ENCODE measurements at regions not wholly inside any gene's neighbourhood (a gene's known extent, or its start where the extent isn't known, plus 50 kb on each side); places are given as distances from the start of the nearest gene placed in this dataset.
"Not testable (repeated sequence)": the region's sequence is repeated elsewhere in the genome, so short reads cannot be mapped to it uniquely, and the experiment has no call there.

DNA sequence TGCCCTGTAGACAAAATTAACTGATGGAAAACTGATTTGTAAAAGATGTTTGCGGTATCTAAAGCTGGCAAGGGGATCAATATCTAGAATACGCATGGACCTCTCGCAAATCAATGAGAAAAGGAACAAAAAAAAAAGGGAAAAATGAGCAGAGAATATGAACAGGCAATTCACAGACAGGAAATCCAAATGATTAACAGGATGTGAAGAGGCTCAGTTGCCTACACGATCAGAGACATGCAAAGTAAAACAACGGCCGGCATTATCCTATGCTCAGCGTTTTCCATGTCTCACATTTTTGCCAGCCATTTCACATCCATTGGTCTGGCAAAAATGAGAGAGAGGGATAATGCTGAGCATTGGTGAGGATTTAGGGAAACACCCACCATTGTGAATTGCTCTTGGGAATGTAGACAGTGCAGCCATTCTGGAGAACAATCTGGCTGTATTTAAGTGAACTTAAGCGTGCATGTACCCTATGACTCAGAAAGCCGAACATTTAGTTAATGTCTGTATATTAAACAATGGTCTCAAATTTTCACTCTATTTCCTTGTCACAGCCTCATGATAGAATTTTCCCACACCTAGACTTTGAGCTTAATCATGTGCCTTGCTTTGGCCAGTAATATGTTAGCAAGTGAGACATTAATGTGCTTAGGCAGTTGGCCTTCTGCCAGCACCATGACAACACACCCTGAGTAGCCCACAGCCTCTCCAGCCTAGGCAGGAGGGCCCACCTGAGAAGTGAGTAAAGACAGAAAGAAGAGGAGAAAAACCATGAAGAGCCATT, 61.0 kb upstream of the NBPF3 start:
- Mint-ChIP-seq H3K27ac (ENCODE audit: unreplicated experiment) (no peak overlapping the region), H3K4me1 (ENCODE audit: unreplicated experiment) (no peaks in the 10 kb centered on the region), H3K9me3 (ENCODE audit: unreplicated experiment) (peaks cover 10% of the 10 kb centered on the region), H3K27me3 (ENCODE audit: unreplicated experiment) (peaks cover 23% of the 10 kb centered on the region), H3K36me3 (ENCODE audit: unreplicated experiment) (no peaks in the 10 kb centered on the region), H3K4me3 (ENCODE audit: unreplicated experiment) (no peak overlapping the region)
- no peak for DNase-seq (ENCODE audit: extremely low spot score, unreplicated experiment)
- TF ChIP-seq, protein P1, sequence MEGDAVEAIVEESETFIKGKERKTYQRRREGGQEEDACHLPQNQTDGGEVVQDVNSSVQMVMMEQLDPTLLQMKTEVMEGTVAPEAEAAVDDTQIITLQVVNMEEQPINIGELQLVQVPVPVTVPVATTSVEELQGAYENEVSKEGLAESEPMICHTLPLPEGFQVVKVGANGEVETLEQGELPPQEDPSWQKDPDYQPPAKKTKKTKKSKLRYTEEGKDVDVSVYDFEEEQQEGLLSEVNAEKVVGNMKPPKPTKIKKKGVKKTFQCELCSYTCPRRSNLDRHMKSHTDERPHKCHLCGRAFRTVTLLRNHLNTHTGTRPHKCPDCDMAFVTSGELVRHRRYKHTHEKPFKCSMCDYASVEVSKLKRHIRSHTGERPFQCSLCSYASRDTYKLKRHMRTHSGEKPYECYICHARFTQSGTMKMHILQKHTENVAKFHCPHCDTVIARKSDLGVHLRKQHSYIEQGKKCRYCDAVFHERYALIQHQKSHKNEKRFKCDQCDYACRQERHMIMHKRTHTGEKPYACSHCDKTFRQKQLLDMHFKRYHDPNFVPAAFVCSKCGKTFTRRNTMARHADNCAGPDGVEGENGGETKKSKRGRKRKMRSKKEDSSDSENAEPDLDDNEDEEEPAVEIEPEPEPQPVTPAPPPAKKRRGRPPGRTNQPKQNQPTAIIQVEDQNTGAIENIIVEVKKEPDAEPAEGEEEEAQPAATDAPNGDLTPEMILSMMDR (IDR thresholded peaks at IDR 0.05), result no peak

DNA sequence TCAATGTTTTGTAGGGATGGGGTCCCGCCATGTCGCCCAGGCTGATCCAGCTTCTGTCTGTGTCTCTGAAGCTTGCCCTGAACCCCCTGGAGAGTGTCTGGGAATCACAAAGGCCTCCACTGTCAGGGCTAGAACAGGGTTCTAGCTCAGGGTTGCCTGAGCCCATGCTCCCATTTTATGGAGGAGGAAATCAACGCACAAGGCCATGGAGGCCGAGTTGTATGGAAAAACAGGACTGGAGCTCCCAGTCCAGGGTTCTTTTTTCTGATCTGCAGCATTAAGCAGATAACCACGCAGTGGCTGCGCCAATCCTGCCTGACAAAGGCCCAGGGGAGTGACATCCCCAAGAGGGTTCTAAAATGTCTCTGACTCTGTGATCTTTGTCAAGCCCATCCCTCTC, 67.6 kb upstream of the NBPF3 start:
- H3K9me3 Mint-ChIP-seq (ENCODE audit: unreplicated experiment), result no peaks in the 10 kb centered on the region
- DNase-seq (ENCODE audit: extremely low spot score, unreplicated experiment), result no peak
- no peak overlapping the region for H3K4me3 Mint-ChIP-seq (ENCODE audit: unreplicated experiment)
- no peaks in the 10 kb centered on the region for H3K36me3 Mint-ChIP-seq (ENCODE audit: unreplicated experiment)
- no peak overlapping the region for H3K27ac Mint-ChIP-seq (ENCODE audit: unreplicated experiment)
- no peaks in the 10 kb centered on the region for H3K27me3 Mint-ChIP-seq (ENCODE audit: unreplicated experiment)
- peaks cover 6% of the 10 kb centered on the region for H3K4me1 Mint-ChIP-seq (ENCODE audit: unreplicated experiment)
- TF ChIP-seq, protein P1 (IDR thresholded peaks at IDR 0.05), result no peak

DNA sequence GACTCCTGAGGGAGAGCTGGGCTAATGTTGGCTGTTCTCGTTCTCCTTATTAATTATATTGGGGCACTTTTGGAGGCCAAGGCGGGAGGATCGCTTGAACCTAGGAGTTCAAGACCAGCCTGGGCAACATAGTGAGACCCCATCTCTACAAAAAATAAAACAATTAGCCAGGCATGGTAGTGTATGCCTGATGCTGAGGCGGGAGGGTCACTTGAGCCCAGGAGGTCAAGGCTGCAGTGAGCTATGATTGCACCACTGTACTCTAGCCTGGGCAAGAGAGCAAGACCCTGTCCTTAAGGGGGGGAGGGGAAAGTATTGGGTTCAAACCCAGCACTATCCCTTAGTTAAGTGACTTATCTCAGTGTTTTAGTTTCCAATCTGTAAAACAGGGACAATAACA, 70.0 kb upstream of the NBPF3 start:
- H3K27ac Mint-ChIP-seq (ENCODE audit: unreplicated experiment), result no peak overlapping the region
- H3K9me3 Mint-ChIP-seq (ENCODE audit: unreplicated experiment), result no peaks in the 10 kb centered on the region
- H3K4me1 Mint-ChIP-seq (ENCODE audit: unreplicated experiment), result peaks cover 6% of the 10 kb centered on the region
- TF ChIP-seq, protein P1 (IDR thresholded peaks at IDR 0.05), result no peak
- DNase-seq (ENCODE audit: extremely low spot score, unreplicated experiment), result no peak
- no peaks in the 10 kb centered on the region for H3K27me3 Mint-ChIP-seq (ENCODE audit: unreplicated experiment)
- no peaks in the 10 kb centered on the region for H3K36me3 Mint-ChIP-seq (ENCODE audit: unreplicated experiment)
- no peak overlapping the region for H3K4me3 Mint-ChIP-seq (ENCODE audit: unreplicated experiment)

DNA sequence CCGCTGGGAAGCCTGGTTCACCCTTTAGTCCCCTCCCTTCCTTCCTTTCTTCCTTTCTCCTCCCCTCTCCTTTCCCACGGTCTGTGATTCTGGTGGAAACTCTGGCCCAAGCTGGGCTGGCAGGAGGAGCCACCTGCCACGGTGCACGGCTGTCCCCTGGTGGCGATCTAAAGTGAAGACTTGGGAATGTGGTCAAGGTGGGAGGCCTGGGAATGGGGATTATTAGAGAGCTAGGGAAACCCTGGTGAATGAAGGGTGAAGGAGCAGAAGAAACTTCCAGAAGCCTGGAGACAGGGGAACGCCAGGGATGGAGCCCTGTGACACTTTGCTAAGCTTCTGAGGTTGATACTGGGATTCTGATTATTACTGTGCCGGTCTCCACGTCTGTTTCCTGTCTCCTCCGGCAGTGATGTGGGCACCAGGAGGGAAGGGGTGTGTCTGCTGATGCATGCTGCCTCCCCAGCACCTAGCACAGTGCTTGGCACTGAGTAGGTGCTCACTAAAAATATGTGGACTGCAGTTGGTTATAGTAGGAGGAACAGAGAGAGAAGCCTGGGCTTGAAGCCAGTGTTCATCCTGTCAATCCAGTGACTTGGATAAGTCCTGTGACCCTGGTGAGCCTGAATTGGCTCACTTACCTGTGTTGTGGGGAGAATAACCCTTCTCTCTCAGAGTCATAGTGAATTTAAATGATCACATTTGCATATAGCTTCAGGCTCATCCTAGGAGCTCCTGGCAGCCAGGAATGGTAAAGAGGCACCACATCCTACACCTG, 71.2 kb upstream of the NBPF3 start:
- Mint-ChIP-seq H3K4me3 (ENCODE audit: unreplicated experiment) (no peak overlapping the region), H3K4me1 (ENCODE audit: unreplicated experiment) (peaks cover 6% of the 10 kb centered on the region), H3K36me3 (ENCODE audit: unreplicated experiment) (no peaks in the 10 kb centered on the region), H3K27me3 (ENCODE audit: unreplicated experiment) (no peaks in the 10 kb centered on the region), H3K27ac (ENCODE audit: unreplicated experiment) (no peak overlapping the region), H3K9me3 (ENCODE audit: unreplicated experiment) (no peaks in the 10 kb centered on the region)
- DNase-seq (ENCODE audit: extremely low spot score, unreplicated experiment), result peak; percentile 92
- TF ChIP-seq, protein P1 (IDR thresholded peaks at IDR 0.05), result peak; percentile 98

DNA sequence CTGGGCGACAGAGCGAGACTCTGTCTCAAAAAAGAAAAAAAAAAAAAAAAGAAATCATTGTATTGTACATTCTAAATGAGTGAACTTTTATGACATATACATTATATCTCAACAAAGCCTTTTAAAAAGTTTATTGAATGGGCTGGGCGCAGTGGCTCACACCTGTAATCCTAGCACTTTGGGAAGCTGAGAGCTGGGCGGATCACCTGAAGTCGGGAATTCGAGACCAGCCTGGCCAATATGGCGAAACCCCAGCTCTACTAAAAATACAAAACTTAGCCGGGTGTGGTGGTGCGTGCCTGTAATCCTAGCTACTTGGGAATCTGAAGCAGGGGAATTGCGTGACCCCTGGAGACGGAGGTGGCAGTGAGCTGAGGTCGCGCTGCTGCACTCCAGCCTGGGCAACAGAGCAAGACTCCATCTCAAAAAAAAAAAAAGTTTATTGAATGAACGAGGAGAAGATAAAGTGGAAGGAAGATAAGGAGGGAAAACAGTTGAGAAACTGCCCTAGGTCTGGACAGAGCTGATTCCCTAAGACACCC, 71.9 kb upstream of the NBPF3 start:
- not testable (repeated sequence) for DNase-seq (ENCODE audit: extremely low spot score, unreplicated experiment); H3K36me3 Mint-ChIP-seq (ENCODE audit: unreplicated experiment); H3K4me1 Mint-ChIP-seq (ENCODE audit: unreplicated experiment); H3K27ac Mint-ChIP-seq (ENCODE audit: unreplicated experiment); H3K4me3 Mint-ChIP-seq (ENCODE audit: unreplicated experiment); H3K27me3 Mint-ChIP-seq (ENCODE audit: unreplicated experiment); H3K9me3 Mint-ChIP-seq (ENCODE audit: unreplicated experiment)
